LoVo (cell line): ENCODE measurements at regions not wholly inside any gene's neighbourhood (a gene's known extent, or its start where the extent isn't known, plus 50 kb on each side); places are given as distances from the start of the nearest gene placed in this dataset.
"Not testable (repeated sequence)": the region's sequence is repeated elsewhere in the genome, so short reads cannot be mapped to it uniquely, and the experiment has no call there.

ENCODE experiments used
- DNase-seq: peaks from one replicate; pipeline ENCODE4 v3.0.0-alpha.2; 2016; ENCODE audit warnings: low spot score

DNA sequence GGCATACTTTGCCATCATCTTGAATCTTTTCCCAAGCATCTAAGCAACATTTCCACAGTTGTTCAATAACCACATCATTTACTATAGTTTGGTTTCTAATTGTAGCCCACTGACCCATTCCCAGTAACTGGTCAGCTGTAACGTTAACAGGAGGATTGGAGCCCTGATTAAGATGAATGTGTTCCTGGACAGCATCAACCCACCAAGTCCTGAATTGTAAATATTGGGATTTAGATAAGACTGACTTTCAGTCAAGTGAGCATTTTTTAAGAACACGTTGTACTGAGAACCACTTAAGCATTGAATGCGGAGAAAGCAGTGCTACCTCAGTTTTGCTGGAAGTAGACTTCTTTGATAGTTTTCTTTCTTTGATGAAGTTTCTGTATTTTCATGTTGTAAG lies 53.3 kb upstream of the ARL4D start:
- DNase-seq, result not testable (repeated sequence)

DNA sequence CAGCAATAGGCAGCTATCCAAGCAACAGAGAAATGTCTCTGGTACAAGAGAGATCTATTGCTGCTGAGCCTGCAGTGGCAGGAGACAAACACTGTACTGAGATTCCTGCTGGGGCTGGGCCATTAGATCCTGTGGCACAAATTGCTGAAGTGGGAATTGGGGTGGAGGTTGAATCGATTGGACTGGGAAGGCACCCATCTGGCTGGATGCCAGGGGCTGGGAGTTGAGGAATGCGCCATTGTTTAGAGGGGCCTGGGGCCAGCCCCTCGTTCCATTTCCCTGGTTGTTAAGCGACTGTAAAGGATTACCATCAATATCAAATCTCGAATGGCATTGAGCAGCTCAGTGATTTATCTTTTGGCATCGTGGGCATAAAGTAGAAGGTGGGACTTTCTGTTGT lies 54.1 kb upstream of the ARL4D start:
- no peak for DNase-seq

DNA sequence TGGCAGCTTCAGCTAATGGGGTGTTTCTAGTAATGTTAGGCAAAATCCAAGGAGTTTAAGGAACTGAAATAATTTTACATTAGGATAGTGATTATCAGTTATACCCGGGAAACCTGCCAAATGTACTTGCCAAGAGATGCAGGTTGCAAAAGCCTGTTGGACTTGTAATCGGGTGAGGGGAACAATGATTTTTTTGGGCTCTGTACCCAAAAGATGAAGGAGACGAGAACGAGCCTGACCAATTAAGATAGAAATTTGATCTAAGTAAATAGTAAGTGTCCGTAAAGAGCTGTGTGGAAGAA lies 56.3 kb upstream of the ARL4D start:
- no peak for DNase-seq

DNA sequence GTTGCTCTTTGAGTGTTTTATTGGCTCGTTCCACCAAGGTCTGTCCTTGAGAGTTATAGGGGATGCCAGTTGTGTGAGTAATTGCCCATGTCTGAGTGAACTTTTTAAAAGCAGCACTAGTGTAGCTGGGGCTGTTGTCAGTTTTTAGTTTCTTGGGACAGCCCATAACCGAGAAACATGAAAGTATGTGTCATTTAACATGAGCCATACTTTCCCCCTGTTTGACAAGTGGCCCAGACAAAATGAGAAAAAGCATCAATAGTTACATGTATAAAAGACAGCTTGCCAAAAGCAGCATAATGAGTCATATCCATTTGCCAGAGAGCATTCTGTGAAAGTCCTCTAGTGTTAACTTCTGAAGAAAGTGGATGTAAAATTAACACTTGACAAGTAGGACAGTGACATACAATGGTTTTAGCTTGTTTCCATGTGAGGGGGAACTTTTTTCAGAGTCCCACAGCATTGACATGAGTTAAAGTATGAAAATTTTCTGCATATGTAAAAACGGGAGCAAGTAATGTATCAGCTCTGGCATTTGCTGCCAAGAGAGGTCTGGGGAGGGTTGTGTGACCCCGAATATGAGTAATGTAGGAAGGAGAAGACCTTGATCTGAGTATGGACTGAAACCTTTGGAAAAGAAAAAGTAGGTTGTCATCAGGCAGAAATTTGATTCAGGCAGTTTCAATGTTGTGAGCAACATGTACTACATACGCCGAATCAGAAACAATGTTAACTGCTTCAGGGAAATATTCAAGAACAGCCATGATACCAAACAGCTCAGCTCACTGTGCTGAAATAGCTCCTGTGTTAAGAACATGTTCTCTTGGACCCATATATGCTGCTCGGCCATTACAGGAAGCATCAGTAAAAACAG lies 56.8 kb upstream of the ARL4D start:
- DNase-seq, result no peak

DNA sequence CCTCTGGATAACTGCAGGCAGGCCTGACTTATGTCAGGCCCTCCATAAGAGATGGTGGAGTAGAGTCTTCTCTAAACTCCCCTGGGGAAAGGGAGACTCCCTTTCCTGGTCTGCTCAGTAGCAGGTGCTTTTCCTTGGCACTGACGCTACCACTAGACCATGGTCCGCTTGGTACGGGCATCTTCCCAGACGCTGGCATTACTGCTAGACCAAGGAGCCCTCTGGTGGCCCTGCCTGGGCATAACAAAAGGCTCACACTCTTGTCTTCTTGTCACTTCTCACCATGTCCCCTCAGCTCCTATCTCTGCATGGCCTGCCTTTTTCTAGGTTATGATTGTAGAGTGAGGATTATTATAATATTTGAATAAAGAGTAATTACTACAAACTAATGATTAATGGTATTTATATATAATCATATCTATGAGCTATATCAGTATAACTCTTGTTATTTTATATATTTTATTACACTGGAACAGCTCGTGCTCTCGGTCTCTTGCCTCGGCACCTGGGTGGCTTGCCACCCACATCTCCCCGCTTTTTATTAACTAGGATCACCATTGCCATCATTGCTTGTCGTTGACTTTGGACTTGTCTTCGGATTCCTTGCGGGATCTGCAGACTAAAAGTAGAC lies 59.8 kb upstream of the ARL4D start:
- DNase-seq, result peak; percentile 61

DNA sequence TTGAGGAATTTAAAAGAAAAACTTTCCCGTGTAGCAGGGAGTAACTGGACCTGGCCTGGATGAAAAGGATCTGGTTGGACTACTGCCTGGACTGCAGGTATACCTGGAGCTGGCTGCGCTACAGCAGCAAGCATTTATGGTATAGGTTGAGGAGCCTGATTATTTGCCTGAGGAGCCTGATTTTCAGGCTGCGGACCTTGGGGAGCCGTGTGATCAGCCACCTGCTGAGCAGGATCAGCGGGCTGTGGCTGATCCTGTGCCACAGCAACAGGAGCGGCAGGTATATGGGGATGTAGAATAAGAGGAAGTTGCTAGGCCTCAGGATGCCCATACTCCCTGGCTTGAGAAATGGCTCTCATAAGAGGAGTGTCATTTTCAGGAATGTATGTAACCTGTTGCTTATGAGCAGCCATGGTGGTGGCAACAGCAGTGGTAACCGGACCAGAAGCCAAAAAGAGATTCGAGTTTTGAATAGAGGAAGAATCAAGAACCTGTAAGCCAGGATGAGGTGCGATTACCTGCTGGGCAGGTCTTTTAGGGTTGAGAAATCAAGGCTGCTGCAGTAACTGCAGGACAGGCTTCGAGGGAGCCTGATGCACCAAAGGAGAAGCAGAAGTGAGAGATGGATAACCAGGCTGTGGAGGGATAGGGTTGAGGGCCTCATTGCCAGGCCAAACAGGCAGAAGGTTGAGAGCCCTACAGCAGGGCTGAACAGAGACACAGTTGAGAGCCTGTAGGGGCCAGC lies 60.9 kb upstream of the ARL4D start:
- DNase-seq, result no peak

DNA sequence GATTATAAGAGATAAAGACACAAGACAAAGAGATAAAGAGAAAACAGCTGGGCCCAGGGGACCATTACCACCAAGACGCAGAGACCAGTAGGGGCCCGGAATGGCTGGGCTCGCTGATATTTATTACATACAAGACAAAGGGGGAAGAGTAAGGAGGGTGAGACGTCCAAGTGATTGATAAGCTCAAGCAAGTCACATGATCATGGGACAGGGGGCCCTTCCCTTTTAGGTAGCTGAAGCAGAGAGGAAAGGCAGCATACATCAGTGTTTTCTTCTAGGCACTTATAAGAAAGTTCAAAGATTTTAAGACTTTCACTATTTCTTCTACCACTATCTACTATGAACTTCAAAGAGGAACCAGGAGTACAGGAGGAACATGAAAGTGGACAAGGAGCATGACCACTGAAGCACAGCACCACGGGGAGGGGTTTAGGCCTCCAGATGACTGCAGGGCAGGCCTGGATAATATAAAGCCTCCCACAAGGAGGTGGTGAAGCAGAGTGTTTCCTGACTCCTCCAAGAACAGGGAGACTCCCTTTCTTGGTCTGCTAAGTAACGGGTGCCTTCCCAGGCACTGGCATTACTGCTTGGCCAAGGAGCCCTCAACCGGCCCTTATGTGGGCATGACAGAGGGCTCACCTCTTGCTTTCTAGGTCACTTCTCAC lies 63.9 kb upstream of the ARL4D start:
- DNase-seq, result no peak

DNA sequence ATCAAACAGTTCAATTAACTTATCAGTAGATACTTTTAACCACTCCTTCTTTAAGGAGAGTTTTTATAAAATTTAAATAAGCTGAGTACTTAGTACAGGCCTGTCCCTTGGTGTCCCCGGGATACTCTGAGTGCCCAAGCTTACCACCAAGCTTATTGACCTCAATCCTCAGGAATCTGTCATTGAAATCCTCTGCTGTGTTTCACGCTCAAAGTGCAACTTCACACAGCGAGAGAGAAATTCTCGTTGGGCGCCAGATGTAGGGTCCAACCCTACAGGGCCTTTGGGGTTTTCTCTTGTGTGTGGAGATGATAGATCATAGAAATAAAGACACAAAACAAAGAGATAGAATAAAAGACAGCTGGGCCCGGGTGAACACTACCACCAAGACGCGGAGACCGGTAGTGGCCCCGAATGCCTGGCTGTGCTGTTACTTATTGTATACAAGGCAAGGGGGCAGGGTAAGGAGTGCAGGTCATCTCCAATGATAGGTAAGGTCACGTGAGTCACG lies 65.3 kb upstream of the ARL4D start:
- DNase-seq, result no peak

DNA sequence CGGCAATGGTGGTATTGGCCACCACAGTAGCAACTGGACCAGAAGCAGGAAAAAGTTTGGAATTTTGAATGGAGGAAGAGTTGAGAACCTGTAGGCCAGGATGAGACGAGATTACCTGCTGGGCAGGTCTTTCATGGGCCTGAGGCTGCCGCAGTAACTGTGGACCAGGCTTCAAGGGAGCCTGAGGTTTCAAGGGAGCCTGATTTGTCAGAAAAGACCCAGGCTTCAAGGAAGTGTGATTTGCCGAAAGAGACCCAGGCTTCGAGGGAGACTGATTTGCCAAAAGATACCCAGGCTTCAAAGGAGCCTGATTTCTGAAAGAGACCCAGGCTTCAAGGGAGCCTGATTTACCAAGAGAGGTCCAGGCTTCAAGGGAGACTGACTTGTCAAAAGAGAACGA lies 66.6 kb upstream of the ARL4D start:
- no peak for DNase-seq

DNA sequence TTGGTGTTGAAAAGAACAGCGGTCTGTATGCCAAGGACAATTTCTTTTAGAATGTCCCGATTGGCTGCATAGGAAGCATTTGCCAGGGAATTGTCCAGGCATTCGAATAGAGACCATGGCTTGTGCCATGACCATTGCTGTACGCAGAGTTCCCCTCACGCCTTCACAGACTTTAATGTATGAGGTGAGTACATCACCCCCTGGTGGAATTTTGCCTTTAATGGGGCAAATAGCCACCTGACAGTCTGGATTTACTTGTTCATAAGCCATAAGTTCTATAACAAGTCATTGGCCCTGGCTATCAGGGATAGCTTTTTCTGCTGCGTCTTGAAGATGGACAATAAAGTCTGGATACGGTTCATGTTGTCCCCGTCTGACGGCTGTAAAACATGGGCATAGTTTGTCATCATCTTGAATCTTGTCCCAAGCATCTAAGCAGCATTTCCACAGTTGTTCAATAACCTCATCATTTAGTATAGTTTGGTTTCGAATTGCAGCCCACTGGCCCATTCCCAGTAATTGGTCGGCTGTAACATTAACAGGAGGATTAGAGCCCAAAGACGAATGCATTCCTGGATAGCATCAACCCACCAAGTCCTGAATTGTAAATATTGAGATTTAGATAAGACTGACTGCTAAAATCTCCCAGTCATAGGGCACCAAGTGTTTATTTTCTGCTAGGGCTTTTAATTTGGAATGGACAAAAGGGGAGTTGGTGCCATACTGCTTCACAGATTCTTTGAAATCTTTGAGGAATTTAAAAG lies 67.7 kb upstream of the ARL4D start:
- DNase-seq, result no peak

DNA sequence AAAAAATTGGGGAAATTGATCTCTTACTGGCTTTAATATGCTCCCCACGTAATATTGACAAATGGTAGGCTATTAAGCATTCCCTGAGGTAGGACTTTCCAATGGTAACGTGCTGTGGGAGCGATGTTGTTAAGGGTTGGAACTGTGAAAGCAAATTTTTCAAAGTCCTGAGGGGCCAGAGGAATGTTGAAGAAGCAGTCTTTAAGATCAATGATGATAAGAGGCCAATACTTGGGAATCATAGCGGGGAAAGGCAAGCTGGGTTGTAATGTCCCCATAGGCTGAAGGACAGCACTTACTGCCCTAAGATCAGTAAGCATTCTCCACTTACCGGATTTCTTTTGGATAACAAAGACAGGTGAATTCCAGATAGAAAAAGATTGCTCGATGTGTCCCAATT lies 69.6 kb upstream of the ARL4D start:
- no peak for DNase-seq

DNA sequence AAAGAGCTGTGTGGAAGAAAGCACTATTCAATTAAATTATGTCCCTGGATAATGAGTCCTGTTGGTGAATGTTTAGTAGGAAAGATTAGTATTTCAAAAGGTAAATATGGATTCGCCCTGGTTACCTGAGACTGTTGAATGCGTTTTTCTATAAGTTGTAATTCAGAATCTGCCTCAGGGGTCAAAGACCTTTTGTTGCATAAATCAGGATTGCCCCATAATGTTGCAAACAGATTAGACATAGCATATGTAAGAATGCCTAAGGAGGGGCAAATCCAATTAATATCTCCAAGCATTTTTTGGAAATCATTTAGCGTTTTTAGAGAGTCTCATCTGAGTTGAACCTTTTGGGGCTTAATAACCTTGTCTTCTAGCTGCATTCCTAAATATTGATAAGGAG lies 70.1 kb upstream of the ARL4D start:
- no peak for DNase-seq

DNA sequence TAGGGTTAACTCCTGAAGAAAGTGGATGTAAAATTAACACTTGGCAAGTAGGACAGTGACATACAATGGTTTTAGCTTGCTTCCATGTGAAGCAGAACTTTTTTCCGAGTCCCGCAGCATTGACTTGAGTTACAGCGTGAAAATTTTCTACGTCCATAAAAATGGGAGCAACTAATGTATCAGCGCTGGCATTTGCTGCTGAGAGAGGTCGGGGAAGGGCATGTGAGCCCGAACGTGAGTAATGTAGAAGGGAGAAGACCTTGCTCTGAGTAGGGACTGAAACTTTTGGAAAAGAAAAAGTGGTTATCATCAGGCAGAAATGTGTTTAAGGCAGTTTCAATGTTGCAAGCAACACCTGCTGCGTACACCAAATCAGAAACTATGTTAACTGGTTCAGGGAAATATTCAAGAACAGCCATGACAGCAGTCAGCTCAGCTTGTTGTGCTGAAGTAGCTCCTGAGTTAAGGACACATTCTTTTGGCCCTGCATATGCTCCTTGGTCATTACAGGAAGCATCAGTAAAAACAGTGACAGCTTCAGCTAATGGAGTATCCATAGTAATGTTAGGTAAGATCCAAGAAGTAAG lies 70.9 kb upstream of the ARL4D start:
- no peak for DNase-seq

DNA sequence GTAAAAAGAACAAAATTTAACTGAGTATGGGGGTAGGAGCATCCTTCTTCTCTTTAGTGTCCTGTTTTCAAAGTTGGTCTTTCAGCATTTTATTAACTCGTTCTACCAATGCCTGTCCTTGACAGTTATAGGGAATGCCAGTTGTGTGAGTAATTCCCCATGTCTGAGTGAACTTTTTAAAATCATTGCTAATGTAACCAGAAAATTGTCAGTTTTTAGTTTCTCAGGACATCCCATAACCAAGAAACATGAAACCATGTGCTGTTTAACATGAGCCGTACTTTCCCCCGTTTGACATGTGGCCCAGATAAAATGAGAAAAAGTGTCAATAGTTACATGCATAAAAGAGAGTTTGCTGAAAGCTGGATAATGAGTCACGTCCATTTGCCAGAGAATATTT lies 71.4 kb upstream of the ARL4D start:
- DNase-seq, result no peak

DNA sequence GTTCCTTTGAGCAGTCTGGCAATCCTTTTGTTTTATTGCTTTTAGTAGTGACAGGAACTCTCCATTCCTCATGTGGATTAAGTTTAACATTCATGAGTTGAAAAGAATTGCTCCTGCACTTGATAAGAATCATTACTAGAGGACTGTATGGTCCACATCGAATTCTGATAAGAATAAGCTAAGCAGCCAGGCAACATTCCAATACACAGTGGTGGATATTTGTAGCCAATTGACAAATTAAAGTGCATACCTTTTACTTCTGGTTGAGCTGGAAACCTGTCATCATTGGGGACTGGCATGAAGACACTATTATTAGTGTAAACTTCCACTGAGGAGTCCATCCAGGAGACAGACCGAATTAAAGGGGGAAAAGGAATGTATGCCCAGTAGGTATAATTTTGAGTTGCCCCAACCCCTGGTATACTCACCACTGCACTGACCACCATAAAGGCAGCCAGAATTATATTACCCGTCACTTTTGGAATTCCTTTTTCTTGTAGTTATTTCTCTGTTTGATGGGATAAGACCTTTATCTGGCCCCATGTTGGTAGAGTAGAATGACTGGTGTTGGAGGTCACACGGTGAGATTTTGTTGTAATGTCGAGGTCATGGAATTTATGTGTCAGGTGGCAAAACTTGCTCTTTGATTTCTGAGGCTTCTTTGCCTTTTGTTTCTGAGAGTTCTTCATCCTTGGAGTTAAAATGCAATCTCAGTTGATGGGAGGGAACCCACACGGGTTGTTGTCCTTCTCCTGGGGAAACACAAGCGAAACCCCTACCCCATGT lies 72.1 kb upstream of the ARL4D start:
- no peak for DNase-seq

DNA sequence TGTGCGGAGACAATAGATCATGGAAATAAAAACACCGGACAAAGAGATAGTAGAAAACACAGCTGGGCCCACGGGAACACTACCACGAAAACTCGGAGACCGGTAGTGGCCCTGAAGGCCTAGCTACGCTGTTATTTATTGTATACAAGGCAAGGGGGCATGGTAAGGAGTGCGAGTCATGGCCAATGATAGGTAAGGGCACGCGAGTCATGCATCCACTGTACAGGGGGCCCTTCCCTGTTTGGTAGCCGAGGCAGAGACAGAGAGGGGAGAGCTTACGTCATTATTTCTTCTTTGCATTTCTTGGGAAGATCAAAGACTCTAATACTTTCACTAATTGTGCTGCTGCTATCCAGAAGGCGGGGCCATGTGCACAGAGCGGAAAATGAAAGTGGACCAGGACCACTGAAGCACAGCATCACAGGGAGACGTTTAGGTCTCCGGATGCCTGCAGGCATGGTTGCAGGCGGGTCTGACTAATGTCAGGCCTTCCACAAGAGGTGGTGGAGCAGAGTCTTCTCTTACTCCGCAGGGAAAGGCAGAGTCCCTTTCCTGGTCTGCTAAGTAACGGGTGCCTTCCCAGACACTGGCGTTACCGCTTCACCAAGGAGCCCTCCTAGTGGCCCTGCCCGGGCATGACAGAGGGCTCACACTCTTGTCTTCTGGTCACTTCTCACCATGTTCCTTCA lies 74.4 kb upstream of the ARL4D start:
- DNase-seq, result no peak

DNA sequence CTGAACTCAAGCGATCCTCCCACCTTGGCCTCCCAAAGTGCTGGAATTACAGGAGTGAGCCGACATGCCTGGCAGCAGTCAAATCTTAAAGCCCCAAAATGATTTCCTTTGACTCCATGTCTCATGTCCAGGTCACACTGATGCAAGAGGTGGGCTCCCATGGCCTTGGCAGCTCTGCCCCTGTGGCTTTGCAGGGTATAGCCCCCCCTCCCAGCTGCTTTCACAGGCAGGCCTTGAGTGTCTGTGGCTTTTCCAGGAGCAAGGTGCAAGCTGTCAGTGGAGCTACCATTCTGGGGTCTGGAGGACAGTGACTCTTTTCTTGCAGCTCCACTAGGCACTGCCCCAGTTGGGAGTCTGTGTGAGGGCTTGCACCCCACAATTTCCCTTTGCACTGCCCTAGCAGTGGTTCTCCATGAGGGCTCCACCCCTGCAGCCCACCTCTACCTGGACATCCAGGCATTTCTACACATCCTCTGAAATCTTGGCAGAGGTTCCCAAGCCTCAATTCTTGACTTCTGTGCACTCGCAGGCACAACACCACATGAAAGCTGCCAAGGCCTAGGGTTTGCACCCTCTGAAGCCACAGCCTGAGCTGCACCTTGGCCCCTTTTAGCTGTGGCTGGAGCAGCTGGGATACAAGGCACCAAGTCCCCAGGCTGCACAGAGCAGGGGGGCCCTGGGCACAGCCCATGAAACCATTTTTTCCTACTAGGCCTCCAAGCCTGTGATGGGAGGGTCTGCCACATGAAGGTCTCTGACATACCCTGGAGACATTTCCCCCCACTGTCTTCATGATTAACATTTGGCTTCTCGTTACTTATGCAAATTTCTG lies 79.3 kb upstream of the ARL4D start:
- no peak for DNase-seq

DNA sequence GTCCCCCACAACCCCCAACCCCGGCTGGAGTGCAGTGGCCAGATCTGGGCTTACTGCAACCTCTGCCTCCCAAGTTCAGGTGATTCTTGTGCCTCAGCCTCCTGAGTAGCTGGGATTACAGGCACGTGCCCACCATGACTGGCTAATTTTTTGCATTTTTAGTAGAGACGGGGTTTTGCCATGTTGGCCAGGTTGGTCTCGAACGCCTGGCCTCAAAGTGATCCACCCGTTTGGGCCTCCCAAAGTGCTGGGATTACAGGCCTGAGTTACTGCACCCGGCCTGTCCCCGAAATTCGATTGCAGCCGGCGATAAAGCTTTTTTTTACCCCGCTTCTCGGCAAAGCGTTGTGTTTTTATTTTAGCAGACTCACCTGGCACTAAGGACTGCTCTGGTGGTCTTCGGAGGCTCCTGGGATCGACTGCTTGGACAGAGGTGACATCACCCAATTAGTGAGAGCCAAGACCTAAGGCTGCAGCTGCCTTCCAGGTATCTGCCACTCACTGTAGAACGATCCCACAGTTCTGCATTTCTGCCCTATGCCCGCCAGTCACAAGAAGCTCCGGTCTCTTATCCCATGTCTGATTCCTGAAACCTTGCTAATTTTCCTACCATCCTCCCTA lies 82.2 kb upstream of the ARL4D start:
- no peak for DNase-seq
